LNCaP clone FGC (cell line): ENCODE measurements at regions not wholly inside any gene's neighbourhood (a gene's known extent, or its start where the extent isn't known, plus 50 kb on each side); places are given as distances from the start of the nearest gene placed in this dataset.
"Not testable (repeated sequence)": the region's sequence is repeated elsewhere in the genome, so short reads cannot be mapped to it uniquely, and the experiment has no call there.

Experiments
- DNase-seq: peaks from one replicate; pipeline ENCODE4 v3.0.0-alpha.2; 2011; ENCODE audit warnings: low read depth
- H3K4me3 ChIP-seq: 2 replicates; pipeline ENCODE4 v1.5.1; 2011; ENCODE audit warnings: mild to moderate bottlenecking, low read depth, low read length, control low read depth
- TF ChIP-seq, protein P1 (sequence below): IDR thresholded peaks from 2 replicates; pipeline ENCODE4 v1.5.1; 2012; ENCODE audit warnings: mild to moderate bottlenecking; ENCODE audit not compliant: control insufficient read depth, insufficient read depth; ENCODE audit errors: extremely low read depth

DNA sequence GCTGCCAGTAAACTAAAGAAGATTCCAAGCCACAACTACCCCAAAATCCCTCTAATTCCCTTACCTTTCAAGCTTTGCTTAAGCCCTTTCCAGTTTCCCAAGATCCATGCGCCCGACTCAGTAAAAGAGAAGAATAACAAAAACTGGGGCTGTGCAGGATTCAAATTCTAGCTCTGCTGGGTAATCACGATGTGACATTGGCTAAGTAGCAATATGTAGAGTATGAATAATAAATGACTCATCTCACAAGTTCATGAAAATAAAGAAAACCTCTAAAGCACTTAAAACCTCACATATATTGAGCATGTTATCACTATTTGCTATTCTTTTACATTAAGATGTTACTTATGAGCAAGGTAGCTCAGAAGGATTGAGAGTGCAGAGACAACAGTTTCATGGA lies 522.2 kb upstream of the ZNF717 start:
- no peak for DNase-seq
- TF ChIP-seq, protein P1, sequence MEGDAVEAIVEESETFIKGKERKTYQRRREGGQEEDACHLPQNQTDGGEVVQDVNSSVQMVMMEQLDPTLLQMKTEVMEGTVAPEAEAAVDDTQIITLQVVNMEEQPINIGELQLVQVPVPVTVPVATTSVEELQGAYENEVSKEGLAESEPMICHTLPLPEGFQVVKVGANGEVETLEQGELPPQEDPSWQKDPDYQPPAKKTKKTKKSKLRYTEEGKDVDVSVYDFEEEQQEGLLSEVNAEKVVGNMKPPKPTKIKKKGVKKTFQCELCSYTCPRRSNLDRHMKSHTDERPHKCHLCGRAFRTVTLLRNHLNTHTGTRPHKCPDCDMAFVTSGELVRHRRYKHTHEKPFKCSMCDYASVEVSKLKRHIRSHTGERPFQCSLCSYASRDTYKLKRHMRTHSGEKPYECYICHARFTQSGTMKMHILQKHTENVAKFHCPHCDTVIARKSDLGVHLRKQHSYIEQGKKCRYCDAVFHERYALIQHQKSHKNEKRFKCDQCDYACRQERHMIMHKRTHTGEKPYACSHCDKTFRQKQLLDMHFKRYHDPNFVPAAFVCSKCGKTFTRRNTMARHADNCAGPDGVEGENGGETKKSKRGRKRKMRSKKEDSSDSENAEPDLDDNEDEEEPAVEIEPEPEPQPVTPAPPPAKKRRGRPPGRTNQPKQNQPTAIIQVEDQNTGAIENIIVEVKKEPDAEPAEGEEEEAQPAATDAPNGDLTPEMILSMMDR: no peak

DNA sequence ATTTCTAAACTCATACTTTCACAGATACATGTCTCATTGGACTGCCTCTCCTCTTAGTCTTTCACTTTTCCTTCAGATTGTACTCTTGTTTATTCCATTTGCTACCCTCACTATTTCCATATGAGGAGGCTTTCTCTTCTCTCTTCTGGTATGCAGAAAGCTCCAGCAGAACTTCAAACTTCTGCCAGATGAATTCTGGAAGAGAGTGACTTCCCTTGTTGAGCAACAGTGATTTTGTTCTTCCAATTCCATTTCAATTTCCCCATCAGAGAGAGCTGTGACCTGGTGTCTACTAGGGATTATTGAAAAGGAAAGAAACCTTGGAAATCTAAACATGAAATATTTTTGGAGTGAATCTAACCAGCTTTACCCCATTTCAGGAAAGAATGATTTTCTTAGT lies 523.2 kb upstream of the ZNF717 start:
- no peak for DNase-seq
- TF ChIP-seq, protein P1: no peak
- H3K4me3 ChIP-seq: no peak overlapping the region

More for the DNA sequence above, 522.2 kb upstream of the ZNF717 start:
- no peak overlapping the region for H3K4me3 ChIP-seq

DNA sequence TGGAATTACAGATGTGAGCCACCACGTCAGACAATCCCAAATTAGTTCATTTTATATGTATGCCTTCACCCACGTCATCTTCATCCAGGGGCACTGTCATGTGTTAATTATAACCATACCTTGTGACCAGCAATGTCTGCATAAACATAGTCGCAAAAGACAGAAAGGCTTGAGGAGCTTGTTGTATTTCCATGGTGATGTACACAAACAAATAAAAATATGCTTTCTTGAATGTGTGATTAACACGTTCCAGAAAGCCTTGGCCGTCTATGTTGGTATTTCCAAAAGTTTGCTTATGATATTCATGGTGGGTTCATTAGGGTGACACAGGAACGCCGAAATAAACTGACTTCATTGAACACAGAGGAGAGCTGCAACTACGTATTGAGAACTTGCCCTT lies 524.7 kb upstream of the ZNF717 start:
- TF ChIP-seq, protein P1: no peak
- no peak overlapping the region for H3K4me3 ChIP-seq
- no peak for DNase-seq

DNA sequence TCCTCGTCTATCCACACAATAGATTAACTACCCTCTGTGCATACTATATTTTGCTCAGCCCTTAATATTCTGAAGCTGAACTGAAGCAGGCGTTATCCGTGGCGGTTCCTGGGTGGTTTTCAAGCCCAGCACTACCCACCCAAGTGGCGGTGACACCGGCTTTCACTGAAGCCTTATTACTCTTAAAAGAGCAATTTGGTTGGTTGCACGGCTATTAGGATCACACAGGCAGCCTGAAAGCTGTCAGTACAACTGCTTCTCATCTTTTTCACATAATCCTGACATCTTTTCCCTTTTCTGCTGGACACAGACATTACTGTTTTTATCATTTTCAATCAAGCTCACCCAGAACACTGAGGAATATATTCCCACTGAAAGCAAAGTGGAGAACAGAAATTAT lies 525.3 kb upstream of the ZNF717 start:
- TF ChIP-seq, protein P1: no peak
- no peak overlapping the region for H3K4me3 ChIP-seq
- DNase-seq: no peak

DNA sequence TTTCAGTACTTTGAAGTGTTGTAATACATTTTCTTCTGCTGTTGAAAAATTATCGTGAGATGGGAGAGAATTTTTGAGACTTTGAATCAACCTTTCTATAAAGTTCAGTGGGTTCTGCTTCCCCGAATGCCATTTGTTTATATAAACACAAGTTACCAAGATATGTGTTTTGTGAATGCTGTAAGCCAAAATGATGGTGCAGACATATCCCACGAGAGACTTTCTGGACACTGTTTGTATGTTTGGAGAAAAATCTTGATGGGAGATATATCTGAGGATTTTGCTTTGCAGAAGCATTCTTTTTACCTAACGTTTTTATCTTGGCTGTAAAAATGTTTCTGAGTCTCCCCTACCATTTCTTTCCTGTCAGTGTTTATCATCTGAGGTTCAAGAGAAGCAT lies 526.6 kb upstream of the ZNF717 start:
- DNase-seq: no peak
- TF ChIP-seq, protein P1: no peak
- H3K4me3 ChIP-seq: no peak overlapping the region

DNA sequence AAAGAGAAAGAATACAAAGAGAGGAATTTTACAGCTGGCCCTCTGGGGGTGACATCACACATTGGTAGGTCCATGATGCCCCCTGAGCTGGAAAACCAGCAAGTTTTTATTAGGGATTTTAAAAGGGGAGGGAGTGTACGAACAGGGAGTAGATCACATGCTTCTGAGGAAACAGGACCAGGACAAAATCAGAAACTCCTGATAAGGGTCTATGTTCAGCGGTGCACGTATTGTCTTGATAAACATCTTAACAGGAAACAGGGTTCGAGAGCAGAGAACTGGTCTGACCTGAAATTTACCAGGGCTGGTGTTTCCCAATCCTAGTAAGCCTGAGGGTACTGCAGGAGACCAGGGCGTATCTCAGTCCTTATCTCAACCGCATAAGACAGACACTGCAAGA lies 530.6 kb upstream of the ZNF717 start:
- DNase-seq: not testable (repeated sequence)

DNA sequence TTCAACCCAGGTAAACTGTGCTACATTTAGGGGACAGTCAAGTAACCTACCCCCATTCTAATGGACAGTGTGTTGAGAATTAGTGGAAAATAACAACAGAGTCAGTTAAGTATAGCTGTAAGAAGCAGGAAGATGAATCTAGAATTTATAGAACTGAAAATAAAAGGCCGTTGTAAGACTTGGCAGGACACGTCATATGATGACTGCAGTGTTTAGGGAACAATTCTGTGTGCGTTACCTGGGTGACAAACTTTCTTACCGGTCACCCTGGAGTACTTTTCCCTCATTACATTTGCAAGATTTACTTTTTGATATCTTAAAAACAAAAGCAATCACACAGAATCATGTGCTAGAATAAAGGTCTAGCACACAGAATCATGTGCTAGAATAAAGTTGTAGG lies 536.3 kb upstream of the ZNF717 start:
- DNase-seq: no peak
- H3K4me3 ChIP-seq: no peak overlapping the region
- TF ChIP-seq, protein P1: no peak

More for the DNA sequence above, 530.6 kb upstream of the ZNF717 start:
- H3K4me3 ChIP-seq: not testable (repeated sequence)

DNA sequence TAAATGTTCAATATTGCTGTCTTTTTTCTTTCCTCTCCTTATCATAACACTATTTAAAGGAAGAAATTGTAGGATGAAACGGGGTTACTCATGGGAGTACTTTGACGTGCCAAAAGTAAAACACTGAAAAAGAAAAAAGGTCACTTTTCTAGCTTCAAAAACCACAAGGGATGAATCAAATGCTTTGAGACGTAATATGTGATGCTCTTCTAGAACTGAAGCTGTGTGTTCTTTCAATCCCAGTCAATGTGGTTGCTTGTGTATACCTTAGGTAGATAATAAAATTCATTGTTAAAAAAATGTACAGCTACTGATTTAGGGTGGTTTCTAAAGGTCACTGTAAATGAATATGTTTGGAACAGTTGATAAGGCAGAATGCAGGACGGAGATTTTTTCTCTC lies 538.8 kb upstream of the ZNF717 start:
- TF ChIP-seq, protein P1: no peak
- H3K4me3 ChIP-seq: no peak overlapping the region
- no peak for DNase-seq
